Neural progenitor cell (in vitro differentiated cells): ENCODE measurements at regions not wholly inside any gene's neighbourhood (a gene's known extent, or its start where the extent isn't known, plus 50 kb on each side); places are given as distances from the start of the nearest gene placed in this dataset.

Experiments used
- CTCF ChIP-seq: fragments of 200-600 bp; sonication (generic); IDR thresholded peaks from 2 replicates; pipeline ENCODE4 v1.5.1; 2017; ENCODE audit warnings: antibody characterized with exemption, mild to moderate bottlenecking
- EZH2phosphoT487 ChIP-seq: fragments of 200-600 bp; sonication (generic); IDR thresholded peaks from 2 replicates; pipeline ENCODE4 v1.6.1; 2017; ENCODE audit warnings: antibody characterized with exemption

GRCh38 chrX:40476958-40477357 lies 103.8 kb upstream of the ATP6AP2 start:
- TF ChIP-seq EZH2phosphoT487 (no peak), CTCF (no peak)
